DOHH2 (cell line): ENCODE measurements at regions not wholly inside any gene's neighbourhood (a gene's known extent, or its start where the extent isn't known, plus 50 kb on each side); places are given as distances from the start of the nearest gene placed in this dataset.

Experiments
- H3F3A ChIP-seq: fragments of 200-600 bp; sonication (generic), shearing (Covaris generic); 2 replicates; pipeline ENCODE4 v1.6.0; 2016; ENCODE audit warnings: antibody characterized with exemption, mild to moderate bottlenecking; ENCODE audit not compliant: control insufficient read depth, insufficient read depth
- H3K27ac ChIP-seq: fragments of 200-600 bp; sonication (generic); 2 replicates; pipeline ENCODE4 v1.5.1; 2014; ENCODE audit warnings: low read depth, mild to moderate bottlenecking, low read length, moderate library complexity
- H3K27me3 ChIP-seq: fragments of 200-600 bp; sonication (generic); 2 replicates; pipeline ENCODE4 v1.6.1; 2014; ENCODE audit warnings: mild to moderate bottlenecking, low read length, mixed read lengths; ENCODE audit not compliant: control insufficient read depth
- H3K36me3 ChIP-seq: fragments of 200-600 bp; sonication (generic); 2 replicates; pipeline ENCODE4 v1.6.1; 2014; ENCODE audit warnings: mild to moderate bottlenecking, low read length, moderate library complexity, mixed read lengths; ENCODE audit not compliant: control insufficient read depth
- H3K4me1 ChIP-seq: fragments of 200-600 bp; sonication (generic); 2 replicates; pipeline ENCODE4 v1.6.1; 2014; ENCODE audit warnings: mild to moderate bottlenecking, low read length, mixed read lengths; ENCODE audit not compliant: control insufficient read depth
- H3K4me2 ChIP-seq: fragments of 200-600 bp; sonication (generic); 2 replicates; pipeline ENCODE4 v1.6.0; 2014; ENCODE audit warnings: mild to moderate bottlenecking, low read length, moderate library complexity
- H3K4me3 ChIP-seq: fragments of 200-600 bp; sonication (generic); 2 replicates; pipeline ENCODE4 v1.5.1; 2014; ENCODE audit warnings: mild to moderate bottlenecking, low read length, mixed read lengths
- H3K79me2 ChIP-seq: fragments of 200-600 bp; sonication (generic); 2 replicates; pipeline ENCODE4 v1.6.1; 2014; ENCODE audit warnings: mild to moderate bottlenecking, low read length, mixed read lengths; ENCODE audit not compliant: control insufficient read depth
- H3K9me2 ChIP-seq: fragments of 200-600 bp; sonication (generic); replicated peaks from 2 replicates; pipeline ENCODE4 v1.6.1; 2014; ENCODE audit warnings: mild to moderate bottlenecking, low read length, mixed read lengths; ENCODE audit not compliant: control insufficient read depth
- H3K9me3 ChIP-seq: fragments of 200-600 bp; sonication (generic); 2 replicates; pipeline ENCODE4 v1.6.1; 2014; ENCODE audit warnings: antibody characterized with exemption, low read length, mixed read lengths; ENCODE audit not compliant: control insufficient read depth, insufficient read depth
- H4K20me1 ChIP-seq: fragments of 200-600 bp; sonication (generic); 2 replicates; pipeline ENCODE4 v1.6.0; 2014; ENCODE audit warnings: low read depth, mild to moderate bottlenecking, antibody characterized with exemption, low read length, moderate library complexity; ENCODE audit not compliant: control insufficient read depth, insufficient read depth
- CTCF ChIP-seq: fragments of 200-600 bp; sonication (generic); IDR thresholded peaks from one replicate; pipeline ENCODE4 v1.5.1; 2014; ENCODE audit warnings: antibody characterized with exemption, mild to moderate bottlenecking, low read depth, low read length; ENCODE audit not compliant: poor library complexity, severe bottlenecking
- EZH2phosphoT487 ChIP-seq: fragments of 200-600 bp; sonication (generic); IDR thresholded peaks from 2 replicates; pipeline ENCODE4 v1.6.1; 2017; ENCODE audit warnings: borderline replicate concordance, mild to moderate bottlenecking, antibody characterized with exemption, low read length, moderate library complexity, mixed read lengths

- H3K9me3 ChIP-seq = no peaks in the 10 kb centered on the region
- H3K9me2 ChIP-seq = no peaks in the 10 kb centered on the region
- H3K36me3 ChIP-seq = no peaks in the 10 kb centered on the region
- H3K27me3 ChIP-seq = no peaks in the 10 kb centered on the region
- H3F3A ChIP-seq = no peaks in the 10 kb centered on the region
- TF ChIP-seq CTCF (no peak), EZH2phosphoT487 (no peak)
- no peak overlapping the region for H3K4me3 ChIP-seq
- H3K27ac ChIP-seq = no peak overlapping the region
- no peaks in the 10 kb centered on the region for H4K20me1 ChIP-seq
- H3K79me2 ChIP-seq = no peaks in the 10 kb centered on the region
- no peak overlapping the region for H3K4me2 ChIP-seq
- H3K4me1 ChIP-seq = no peaks in the 10 kb centered on the region
These were observed 116.9 kb upstream of the RAP2B start for GRCh38 chr3:153045150-153045549.

GRCh38 chr3:153050978-153051377 is 111.0 kb upstream of the RAP2B start:
- H3K79me2 ChIP-seq = no peaks in the 10 kb centered on the region
- TF ChIP-seq EZH2phosphoT487 = no peak
- no peak for TF ChIP-seq CTCF
- H3K4me3 ChIP-seq = no peak overlapping the region
- no peaks in the 10 kb centered on the region for H4K20me1 ChIP-seq
- H3F3A ChIP-seq = no peaks in the 10 kb centered on the region
- H3K27me3 ChIP-seq = no peaks in the 10 kb centered on the region
- no peaks in the 10 kb centered on the region for H3K9me2 ChIP-seq
- no peaks in the 10 kb centered on the region for H3K36me3 ChIP-seq
- no peak overlapping the region for H3K27ac ChIP-seq
- H3K4me1 ChIP-seq = no peaks in the 10 kb centered on the region
- no peak overlapping the region for H3K4me2 ChIP-seq
- H3K9me3 ChIP-seq = no peaks in the 10 kb centered on the region

GRCh38 chr3:153051427-153052095 is 110.5 kb upstream of the RAP2B start:
- Histone ChIP-seq H3K4me3 (no peak overlapping the region), H3K36me3 (no peaks in the 10 kb centered on the region), H3K27ac (no peak overlapping the region), H3K9me2 (no peaks in the 10 kb centered on the region), H3K79me2 (no peaks in the 10 kb centered on the region), H3K4me2 (no peak overlapping the region), H3K27me3 (no peaks in the 10 kb centered on the region), H4K20me1 (no peaks in the 10 kb centered on the region), H3K9me3 (no peaks in the 10 kb centered on the region), H3F3A (no peaks in the 10 kb centered on the region), H3K4me1 (no peaks in the 10 kb centered on the region)
- TF ChIP-seq CTCF (no peak), EZH2phosphoT487 (no peak)
